ENCODE measurements at regions not wholly inside any gene's neighbourhood (a gene's known extent, or its start where the extent isn't known, plus 50 kb on each side); places are given as distances from the start of the nearest gene placed in this dataset.

DNA sequence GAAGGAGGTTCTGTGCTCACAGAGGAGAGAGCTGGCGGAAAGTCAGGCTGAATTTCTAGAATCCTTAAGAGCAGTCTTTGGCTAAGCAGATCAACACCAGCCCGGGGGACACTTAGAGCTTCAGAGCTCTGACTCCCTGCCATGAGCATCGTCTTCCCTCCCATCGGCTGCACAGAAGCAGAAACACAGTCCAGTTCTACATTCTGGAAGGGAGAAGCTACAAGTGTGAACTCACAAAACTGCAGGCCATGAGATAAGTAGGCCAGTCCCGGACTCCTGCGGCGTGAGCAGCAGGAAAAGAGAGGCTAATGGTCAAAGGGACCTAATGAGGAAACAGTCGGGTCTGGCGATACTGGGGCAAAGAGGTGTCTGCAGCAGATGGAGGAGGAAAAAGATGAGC is 211.5 kb downstream of the DHX15 start:
- TF ChIP-seq ZNF785 (CRISPR knock-in tag; IDR thresholded peaks at IDR 0.05) (no peak), POLR2AphosphoS5 (IDR thresholded peaks at IDR 0.05; ENCODE audit: control insufficient read depth, insufficient read depth, low read depth, low read length) (no peak), MAFF (IDR thresholded peaks at IDR 0.05; ENCODE audit: low read length) (no peak), ZBED1 (IDR thresholded peaks at IDR 0.05) (no peak)
- TF ChIP-seq, protein P1, sequence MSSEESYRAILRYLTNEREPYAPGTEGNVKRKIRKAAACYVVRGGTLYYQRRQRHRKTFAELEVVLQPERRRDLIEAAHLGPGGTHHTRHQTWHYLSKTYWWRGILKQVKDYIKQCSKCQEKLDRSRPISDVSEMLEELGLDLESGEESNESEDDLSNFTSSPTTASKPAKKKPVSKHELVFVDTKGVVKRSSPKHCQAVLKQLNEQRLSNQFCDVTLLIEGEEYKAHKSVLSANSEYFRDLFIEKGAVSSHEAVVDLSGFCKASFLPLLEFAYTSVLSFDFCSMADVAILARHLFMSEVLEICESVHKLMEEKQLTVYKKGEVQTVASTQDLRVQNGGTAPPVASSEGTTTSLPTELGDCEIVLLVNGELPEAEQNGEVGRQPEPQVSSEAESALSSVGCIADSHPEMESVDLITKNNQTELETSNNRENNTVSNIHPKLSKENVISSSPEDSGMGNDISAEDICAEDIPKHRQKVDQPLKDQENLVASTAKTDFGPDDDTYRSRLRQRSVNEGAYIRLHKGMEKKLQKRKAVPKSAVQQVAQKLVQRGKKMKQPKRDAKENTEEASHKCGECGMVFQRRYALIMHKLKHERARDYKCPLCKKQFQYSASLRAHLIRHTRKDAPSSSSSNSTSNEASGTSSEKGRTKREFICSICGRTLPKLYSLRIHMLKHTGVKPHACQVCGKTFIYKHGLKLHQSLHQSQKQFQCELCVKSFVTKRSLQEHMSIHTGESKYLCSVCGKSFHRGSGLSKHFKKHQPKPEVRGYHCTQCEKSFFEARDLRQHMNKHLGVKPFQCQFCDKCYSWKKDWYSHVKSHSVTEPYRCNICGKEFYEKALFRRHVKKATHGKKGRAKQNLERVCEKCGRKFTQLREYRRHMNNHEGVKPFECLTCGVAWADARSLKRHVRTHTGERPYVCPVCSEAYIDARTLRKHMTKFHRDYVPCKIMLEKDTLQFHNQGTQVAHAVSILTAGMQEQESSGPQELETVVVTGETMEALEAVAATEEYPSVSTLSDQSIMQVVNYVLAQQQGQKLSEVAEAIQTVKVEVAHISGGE (CRISPR knock-in tag; IDR thresholded peaks at IDR 0.05) = no peak
- TF ChIP-seq, protein P2, sequence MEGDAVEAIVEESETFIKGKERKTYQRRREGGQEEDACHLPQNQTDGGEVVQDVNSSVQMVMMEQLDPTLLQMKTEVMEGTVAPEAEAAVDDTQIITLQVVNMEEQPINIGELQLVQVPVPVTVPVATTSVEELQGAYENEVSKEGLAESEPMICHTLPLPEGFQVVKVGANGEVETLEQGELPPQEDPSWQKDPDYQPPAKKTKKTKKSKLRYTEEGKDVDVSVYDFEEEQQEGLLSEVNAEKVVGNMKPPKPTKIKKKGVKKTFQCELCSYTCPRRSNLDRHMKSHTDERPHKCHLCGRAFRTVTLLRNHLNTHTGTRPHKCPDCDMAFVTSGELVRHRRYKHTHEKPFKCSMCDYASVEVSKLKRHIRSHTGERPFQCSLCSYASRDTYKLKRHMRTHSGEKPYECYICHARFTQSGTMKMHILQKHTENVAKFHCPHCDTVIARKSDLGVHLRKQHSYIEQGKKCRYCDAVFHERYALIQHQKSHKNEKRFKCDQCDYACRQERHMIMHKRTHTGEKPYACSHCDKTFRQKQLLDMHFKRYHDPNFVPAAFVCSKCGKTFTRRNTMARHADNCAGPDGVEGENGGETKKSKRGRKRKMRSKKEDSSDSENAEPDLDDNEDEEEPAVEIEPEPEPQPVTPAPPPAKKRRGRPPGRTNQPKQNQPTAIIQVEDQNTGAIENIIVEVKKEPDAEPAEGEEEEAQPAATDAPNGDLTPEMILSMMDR (IDR thresholded peaks at IDR 0.05 in 2 of 3, conservative IDR thresholded peaks at IDR 0.05 in 1 of 3; ENCODE audit: insufficient read depth in 2 of 3, low read depth in 1 of 3, low read length in 3 of 3) = no peak
